HCT116 (cell line): ENCODE measurements at regions not wholly inside any gene's neighbourhood (a gene's known extent, or its start where the extent isn't known, plus 50 kb on each side); places are given as distances from the start of the nearest gene placed in this dataset.

ENCODE experiments used
- ATAC-seq: fragments of 200-7000 bp; cut with Tn5 transposase; 2 replicates; pipeline ENCODE4 v1.9.1; 2020; ENCODE audit warnings: mild to moderate bottlenecking, moderate library complexity
- BruUV-seq: library from RNA; stranded (reverse); fragments of 400-500 nt; replicated peaks from 2 replicates; lab custom pipeline; 2021; lab: Mats Ljungman, UMichigan
- CTCF ChIA-PET: fragments of 300-600 bp; sonication (Branson Sonifier 250); formaldehyde crosslinking; loops from one replicate; lab custom pipeline; 2021; ENCODE audit warnings: antibody characterized with exemption; lab: Charles Lee
- POLR2A ChIA-PET: fragments of 300-600, 350-600 bp; sonication (Branson Sonifier 250); formaldehyde crosslinking; loops from one replicate; lab custom pipeline; 2021; ENCODE audit warnings: antibody characterized with exemption; lab: Charles Lee
- RAD21 ChIA-PET, 2 experiments: fragments of 300-600 bp; sonication (Branson Sonifier 250); formaldehyde crosslinking; loops; one replicate each; lab custom pipeline; 2023; ENCODE audit warnings: low total read pairs in 2 of 2; ENCODE audit not compliant: uncharacterized antibody in 2 of 2, unreplicated experiment in 2 of 2, low non-redundant PET in 1 of 2; lab: Charles Lee
- DNase-seq: peaks from one replicate; pipeline ENCODE4 v3.0.0-alpha.2; 2010; ENCODE audit warnings: low read depth, low spot score
- H2AFZ ChIP-seq: fragments of 200-600 bp; shearing (Covaris generic), sonication (generic); 2 replicates; pipeline ENCODE4 v1.6.1; 2017; ENCODE audit warnings: low read depth, mixed run types, mixed read lengths, antibody characterized with exemption, low read length; ENCODE audit not compliant: poor library complexity, severe bottlenecking
- H3K27ac ChIP-seq: 2 replicates; pipeline ENCODE4 v1.5.1; 2012; ENCODE audit warnings: low read depth, low read length
- H3K27me3 ChIP-seq: fragments of 200-600 bp; sonication (generic); 2 replicates; pipeline ENCODE4 v1.6.1; 2016; ENCODE audit warnings: mixed run types, low read length, mixed read lengths; ENCODE audit not compliant: insufficient read depth
- H3K36me3 ChIP-seq, 2 experiments: fragments of 200-500 bp in 1 of 2; fragments of 200-600 bp in 1 of 2; sonication (Bioruptor generic) in 1 of 2; sonication (generic) in 1 of 2; 2 replicates each; pipeline versions ENCODE4 v1.5.1 to v1.6.1; 2014 to 2016; ENCODE audit warnings: low read length in 2 of 2, inconsistent platforms in 1 of 2, mixed read lengths in 1 of 2, mixed run types in 1 of 2; ENCODE audit not compliant: insufficient read depth in 2 of 2, control insufficient read depth in 1 of 2
- H3K4me1 ChIP-seq, 2 experiments: fragments of 200-600 bp in 1 of 2; sonication (generic) in 1 of 2; 2 replicates each; pipeline versions ENCODE4 v1.5.1 to v1.6.1; 2012 to 2017; ENCODE audit warnings: low read length in 2 of 2, inconsistent platforms in 1 of 2, mild to moderate bottlenecking in 1 of 2, mixed read lengths in 1 of 2, mixed run types in 1 of 2, moderate library complexity in 1 of 2; ENCODE audit not compliant: insufficient read depth in 2 of 2, control insufficient read depth in 1 of 2
- H3K4me2 ChIP-seq: fragments of 200-600 bp; sonication (generic); 2 replicates; pipeline ENCODE4 v1.6.1; 2017; ENCODE audit warnings: mixed run types, low read length, mixed read lengths
- H3K4me3 ChIP-seq, 2 experiments: fragments of 200-600 bp in 1 of 2; sonication (generic) in 1 of 2; replicated peaks in 1 of 2; 2 replicates each; pipeline ENCODE4 v1.5.1; 2011 to 2016; ENCODE audit warnings: low read length in 2 of 2, control low read depth in 1 of 2, low read depth in 1 of 2, mild to moderate bottlenecking in 1 of 2, mixed read lengths in 1 of 2, mixed run types in 1 of 2
- H3K79me2 ChIP-seq: fragments of 200-600 bp; sonication (generic); 2 replicates; pipeline ENCODE4 v1.6.1; 2017; ENCODE audit warnings: mild to moderate bottlenecking, mixed run types, low read length, moderate library complexity, mixed read lengths; ENCODE audit not compliant: insufficient read depth
- H3K9ac ChIP-seq: fragments of 200-600 bp; sonication (generic); 2 replicates; pipeline ENCODE4 v1.6.1; 2016; ENCODE audit warnings: low read length, mixed read lengths
- H3K9me2 ChIP-seq: fragments of 200-600 bp; sonication (generic), shearing (Covaris generic); 2 replicates; pipeline ENCODE4 v1.6.1; 2017; ENCODE audit warnings: mixed run types, mild to moderate bottlenecking, moderate library complexity; ENCODE audit not compliant: insufficient read depth
- H3K9me3 ChIP-seq, 2 experiments: fragments of 200-500 bp in 1 of 2; fragments of 200-600 bp in 1 of 2; sonication (Bioruptor generic) in 1 of 2; sonication (generic) in 1 of 2; 2 replicates each; pipeline ENCODE4 v1.6.1; 2014 to 2017; ENCODE audit warnings: low read length in 2 of 2, mixed read lengths in 2 of 2, inconsistent platforms in 1 of 2, low read depth in 1 of 2, mild to moderate bottlenecking in 1 of 2, mixed run types in 1 of 2, moderate library complexity in 1 of 2; ENCODE audit not compliant: control insufficient read depth in 1 of 2, insufficient read depth in 1 of 2
- H4K20me1 ChIP-seq: fragments of 200-600 bp; sonication (generic), shearing (Covaris generic); 2 replicates; pipeline ENCODE4 v1.6.1; 2017; ENCODE audit warnings: mixed run types, mild to moderate bottlenecking, moderate library complexity; ENCODE audit not compliant: insufficient read depth
- ATF3 ChIP-seq: IDR thresholded peaks from 2 replicates; pipeline ENCODE4 v1.6.1; 2012
- ELF1 ChIP-seq: IDR thresholded peaks from 2 replicates; pipeline ENCODE4 v1.6.1; 2012; ENCODE audit warnings: low read depth, borderline replicate concordance
- EZH2 ChIP-seq: fragments of 200-600 bp; sonication (generic); IDR thresholded peaks from 2 replicates; pipeline ENCODE4 v1.6.1; 2017; ENCODE audit warnings: antibody characterized with exemption, mixed run types
- FOSL1 ChIP-seq: IDR thresholded peaks from 2 replicates; pipeline ENCODE4 v1.6.1; 2012; ENCODE audit warnings: low read depth
- JUND ChIP-seq: IDR thresholded peaks from 2 replicates; pipeline ENCODE4 v1.6.1; 2012
- MAX ChIP-seq: IDR thresholded peaks from 2 replicates; pipeline ENCODE4 v1.6.1; 2012
- POLR2A ChIP-seq: IDR thresholded peaks from 2 replicates; pipeline ENCODE4 v1.7.0; 2011; ENCODE audit warnings: borderline replicate concordance; ENCODE audit not compliant: insufficient read depth, insufficient read length; ENCODE audit errors: extremely low read depth
- POLR2AphosphoS5 ChIP-seq: IDR thresholded peaks from 2 replicates; pipeline ENCODE4 v1.6.1; 2011; ENCODE audit warnings: mild to moderate bottlenecking, low read depth, low read length, moderate library complexity
- REST ChIP-seq: IDR thresholded peaks from 2 replicates; pipeline ENCODE4 v1.6.1; 2012; ENCODE audit warnings: low read depth
- SIN3A ChIP-seq: IDR thresholded peaks from 2 replicates; pipeline ENCODE4 v1.6.1; 2012; ENCODE audit warnings: low read depth
- SP1 ChIP-seq: IDR thresholded peaks from 2 replicates; pipeline ENCODE4 v1.6.1; 2012; ENCODE audit warnings: low read depth
- YY1 ChIP-seq: IDR thresholded peaks from 2 replicates; pipeline ENCODE4 v1.6.1; 2011; ENCODE audit warnings: low read length, low read depth, moderate library complexity, mild to moderate bottlenecking; ENCODE audit not compliant: insufficient replicate concordance; ENCODE audit errors: extremely low read depth
- ZBTB33 ChIP-seq: IDR thresholded peaks from 2 replicates; pipeline ENCODE4 v1.6.1; 2011; ENCODE audit warnings: mild to moderate bottlenecking, low read length, moderate library complexity; ENCODE audit not compliant: insufficient replicate concordance; ENCODE audit errors: extremely low read depth
- ZNF274 ChIP-seq: fragments of 200-500 bp; sonication (Bioruptor generic); IDR thresholded peaks from 2 replicates; pipeline ENCODE4 v1.6.1; 2014; ENCODE audit warnings: mild to moderate bottlenecking, low read depth, low read length, inconsistent platforms
- intact Hi-C: fragments of 100-400 bp; cut with micrococcal nuclease; formaldehyde crosslinking; loops from 2 replicates; pipeline ENCODE4 v1.10.0; 2022

- Histone ChIP-seq H3K4me3 (no peak overlapping the region), H4K20me1 (no peaks in the 10 kb centered on the region), H3K4me2 (no peak overlapping the region), H3K79me2 (no peaks in the 10 kb centered on the region), H3K9me2 (no peaks in the 10 kb centered on the region), H3K9me3 (0 out of 4 replicates have a peak, but pooled peaks cover 0 to 3% of the 10 kb centered on the region in 2 experiments), H3K27me3 (no peaks in the 10 kb centered on the region), H3K4me1 (no peaks in the 10 kb centered on the region), H3K27ac (no peak overlapping the region), H3K9ac (no peak overlapping the region), H2AFZ (no peak overlapping the region)
- POLR2A ChIA-PET = no interaction called here
- CTCF ChIA-PET = no interaction called here
- ATAC-seq = no peak
- RAD21 ChIA-PET = no interaction called here
- intact Hi-C loops = no loop called here
- BruUV-seq = no TSS peak
- DNase-seq = no peak
- TF ChIP-seq ZBTB33 (no peak), MAX (no peak), FOSL1 (no peak), EZH2 (no peak), ELF1 (no peak)
- TF ChIP-seq, all 23 proteins: peak for 0
- H3K36me3 ChIP-seq = no peaks in the 10 kb centered on the region
These were observed 80.3 kb upstream of the SSTR1 start for GRCh38 chr14:38127356-38127755.

- no TSS peak for BruUV-seq
- DNase-seq (no peak), ATAC-seq (no peak)
- Histone ChIP-seq H3K9me2 (no peaks in the 10 kb centered on the region), H2AFZ (no peak overlapping the region), H3K4me3 (no peak overlapping the region), H3K36me3 (no peaks in the 10 kb centered on the region), H3K9ac (no peak overlapping the region), H3K4me1 (no peaks in the 10 kb centered on the region), H3K4me2 (no peak overlapping the region), H3K27me3 (no peaks in the 10 kb centered on the region), H3K9me3 (0 out of 4 replicates have a peak, but pooled peaks cover 0 to 3% of the 10 kb centered on the region in 2 experiments), H3K79me2 (no peaks in the 10 kb centered on the region), H4K20me1 (no peaks in the 10 kb centered on the region), H3K27ac (no peak overlapping the region)
- ChIA-PET CTCF (no interaction called here), RAD21 (no interaction called here), POLR2A (no interaction called here)
- TF ChIP-seq JUND (no peak), ZNF274 (no peak), REST (no peak), SIN3A (no peak), YY1 (no peak), EZH2 (no peak), POLR2AphosphoS5 (no peak), SP1 (no peak), POLR2A (no peak), ATF3 (no peak)
- intact Hi-C loops = no loop called here
These were observed 79.9 kb upstream of the SSTR1 start for GRCh38 chr14:38127784-38128183.
